CD14-positive monocyte (primary cell): ENCODE measurements at regions not wholly inside any gene's neighbourhood (a gene's known extent, or its start where the extent isn't known, plus 50 kb on each side); places are given as distances from the start of the nearest gene placed in this dataset.

Source experiments
- DNase-seq, 3 donors: peaks; one replicate each; pipeline ENCODE4 v3.0.0-alpha.2; 2011 to 2022
- H2AFZ ChIP-seq: 2 replicates; pipeline ENCODE4 v1.6.0; 2012; ENCODE audit warnings: mild to moderate bottlenecking, low read depth, low read length, inconsistent platforms; ENCODE audit not compliant: insufficient read depth, poor library complexity, severe bottlenecking
- H3K27ac ChIP-seq, 2 donors: 1 replicate in 1 of 2; 2 replicates in 1 of 2; pipeline ENCODE4 v1.5.1; 2012 to 2013; ENCODE audit warnings: low read length in 2 of 2, control low read depth in 1 of 2, inconsistent platforms in 1 of 2, low read depth in 1 of 2, mild to moderate bottlenecking in 1 of 2
- H3K27me3 ChIP-seq, 2 donors: one replicate each; pipeline versions ENCODE4 v1.6.0 to v1.6.1; 2011 to 2013; ENCODE audit warnings: low read length in 2 of 2; ENCODE audit not compliant: control insufficient read depth in 2 of 2, insufficient read depth in 2 of 2
- H3K36me3 ChIP-seq, 2 donors: replicated peaks in 1 of 2; 1 replicate in 1 of 2; 2 replicates in 1 of 2; pipeline versions ENCODE4 v1.5.1 to v1.6.1; 2012 to 2013; ENCODE audit warnings: low read length in 2 of 2, control low read depth in 1 of 2, inconsistent platforms in 1 of 2, mild to moderate bottlenecking in 1 of 2; ENCODE audit not compliant: insufficient read depth in 2 of 2, control insufficient read depth in 1 of 2
- H3K4me1 ChIP-seq, 2 donors: 1 replicate in 1 of 2; 2 replicates in 1 of 2; pipeline versions ENCODE4 v1.5.1 to v1.6.1; 2012 to 2013; ENCODE audit warnings: low read length in 2 of 2, control low read depth in 1 of 2, inconsistent platforms in 1 of 2, mild to moderate bottlenecking in 1 of 2, moderate library complexity in 1 of 2; ENCODE audit not compliant: insufficient read depth in 2 of 2, control insufficient read depth in 1 of 2
- H3K4me2 ChIP-seq: replicated peaks from 2 replicates; pipeline ENCODE3; 2012; ENCODE audit warnings: low read length, moderate library complexity, mild to moderate bottlenecking; ENCODE audit not compliant: poor library complexity, severe bottlenecking; ENCODE audit errors: extremely low read depth
- H3K4me3 ChIP-seq, 3 experiments: fragments of 200-600 bp in 1 of 3; sonication (generic) in 1 of 3; replicated peaks in 1 of 3; 1 replicate in 2 of 3; 2 replicates in 1 of 3; pipeline ENCODE4 v1.5.1; 2011 to 2013; ENCODE audit warnings: low read length in 3 of 3, mild to moderate bottlenecking in 3 of 3, control low read depth in 2 of 3, low read depth in 2 of 3, inconsistent platforms in 1 of 3, moderate library complexity in 1 of 3
- H3K79me2 ChIP-seq: 2 replicates; pipeline ENCODE4 v1.6.0; 2012; ENCODE audit warnings: mild to moderate bottlenecking, control low read depth, inconsistent platforms, low read length, moderate library complexity; ENCODE audit not compliant: insufficient read depth
- H3K9ac ChIP-seq: 2 replicates; pipeline ENCODE4 v1.6.0; 2017; ENCODE audit warnings: low read length, mild to moderate bottlenecking; ENCODE audit not compliant: insufficient read depth, poor library complexity, severe bottlenecking
- H3K9me3 ChIP-seq, 2 donors: replicated peaks in 1 of 2; 1 replicate in 1 of 2; 2 replicates in 1 of 2; pipeline versions ENCODE4 v1.5.1 to v1.6.1; 2012 to 2013; ENCODE audit warnings: low read length in 2 of 2, control low read depth in 1 of 2; ENCODE audit not compliant: control insufficient read depth in 1 of 2, insufficient read depth in 1 of 2
- H4K20me1 ChIP-seq: 2 replicates; pipeline ENCODE4 v1.6.0; 2012; ENCODE audit warnings: mild to moderate bottlenecking, low read length, control low read depth, moderate library complexity; ENCODE audit not compliant: insufficient read depth
- H3K27ac Mint-ChIP-seq, 7 donors: one replicate each; pipeline ENCODE4 v1.8.0; 2020; ENCODE audit warnings: mild to moderate bottlenecking in 7 of 7, mixed read lengths in 7 of 7, moderate library complexity in 6 of 7, inconsistent platforms in 2 of 7
- H3K27me3 Mint-ChIP-seq, 3 donors: one replicate each; pipeline ENCODE4 v1.8.0; 2021 to 2022; ENCODE audit warnings: low read depth in 3 of 3, mild to moderate bottlenecking in 3 of 3, mixed read lengths in 3 of 3, moderate library complexity in 3 of 3, inconsistent platforms in 1 of 3
- H3K36me3 Mint-ChIP-seq, 2 donors: one replicate each; pipeline ENCODE4 v1.8.0; 2020; ENCODE audit warnings: mixed read lengths in 2 of 2, inconsistent platforms in 1 of 2, mild to moderate bottlenecking in 1 of 2
- H3K4me1 Mint-ChIP-seq: one replicate; pipeline ENCODE4 v1.8.0; 2020; ENCODE audit warnings: mild to moderate bottlenecking, mixed read lengths
- H3K4me3 Mint-ChIP-seq, 2 donors: one replicate each; pipeline ENCODE4 v1.8.0; 2020; ENCODE audit warnings: mild to moderate bottlenecking in 2 of 2, mixed read lengths in 2 of 2, moderate library complexity in 1 of 2
- H3K9me3 Mint-ChIP-seq, 7 donors: one replicate each; pipeline ENCODE4 v1.8.0; 2020 to 2022; ENCODE audit warnings: mixed read lengths in 7 of 7, mild to moderate bottlenecking in 6 of 7, moderate library complexity in 6 of 7, inconsistent platforms in 2 of 7
- CTCF ChIP-seq: fragments of 200-600 bp; IDR thresholded peaks from one replicate; pipeline ENCODE4 v1.8.0; 2022; ENCODE audit warnings: antibody characterized with exemption, mild to moderate bottlenecking
- WGBS: methylation state at CpG from one replicate; pipeline ENCODE4 v1.1.5; 2013; ENCODE audit warnings: missing lambda C conversion rate; ENCODE audit not compliant: insufficient coverage; 5-methylcytosine and 5-hydroxymethylcytosine counted together
- intact Hi-C, 2 donors: fragments of 100-400 bp; cut with micrococcal nuclease; formaldehyde crosslinking; loops; one replicate each; pipeline versions ENCODE4 v1.15.0 to v1.15.1; 2023

DNA sequence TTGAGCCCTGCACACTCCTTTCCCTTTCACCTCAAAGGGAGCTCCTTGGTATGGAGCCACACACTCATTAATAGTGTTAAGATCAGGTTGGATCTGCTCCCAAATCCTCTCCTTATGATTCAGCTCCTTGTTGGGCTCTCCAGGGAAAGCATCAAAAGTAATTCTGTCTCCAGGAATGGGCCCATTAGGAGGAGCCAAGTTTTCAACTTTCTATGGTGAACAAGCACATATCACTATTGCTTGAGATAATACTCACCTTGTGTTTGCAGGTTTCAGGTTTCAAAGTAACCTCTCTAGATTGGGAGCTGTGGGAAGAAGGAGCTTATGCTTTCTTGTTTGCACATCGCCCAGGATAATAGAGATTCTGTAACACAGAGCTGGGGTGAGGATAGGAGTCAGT lies 164.8 kb downstream of the TNFSF18 start:
- DNase-seq = no peak
- intact Hi-C loops = no loop called here
- H3K4me2 ChIP-seq = no peak overlapping the region
- H3K9me3 ChIP-seq = no peaks in the 10 kb centered on the region
- H3K4me1 Mint-ChIP-seq = peaks cover 10% of the 10 kb centered on the region
- H3K27me3 Mint-ChIP-seq = peaks cover 0 to 2% (median 2%) of the 10 kb centered on the region in 3 donors
- H3K4me3 ChIP-seq = no peak overlapping the region
- no peak overlapping the region for H2AFZ ChIP-seq
- H3K9me3 Mint-ChIP-seq = peaks cover 0 to 2% (median 0%) of the 10 kb centered on the region in 7 donors
- WGBS = 100% methylated on average over 1 of the region's 1 CpG
- H3K4me3 Mint-ChIP-seq = no peak overlapping the region
- no peaks in the 10 kb centered on the region for H3K36me3 ChIP-seq
- no peaks in the 10 kb centered on the region for H3K36me3 Mint-ChIP-seq
- no peak for TF ChIP-seq CTCF
- H3K9ac ChIP-seq = no peak overlapping the region
- no peaks in the 10 kb centered on the region for H3K79me2 ChIP-seq
- H3K27me3 ChIP-seq = no peaks in the 10 kb centered on the region
- H3K27ac ChIP-seq = no peak overlapping the region
- H3K4me1 ChIP-seq = no peaks in the 10 kb centered on the region
- no peak overlapping the region for H3K27ac Mint-ChIP-seq
- no peaks in the 10 kb centered on the region for H4K20me1 ChIP-seq

DNA sequence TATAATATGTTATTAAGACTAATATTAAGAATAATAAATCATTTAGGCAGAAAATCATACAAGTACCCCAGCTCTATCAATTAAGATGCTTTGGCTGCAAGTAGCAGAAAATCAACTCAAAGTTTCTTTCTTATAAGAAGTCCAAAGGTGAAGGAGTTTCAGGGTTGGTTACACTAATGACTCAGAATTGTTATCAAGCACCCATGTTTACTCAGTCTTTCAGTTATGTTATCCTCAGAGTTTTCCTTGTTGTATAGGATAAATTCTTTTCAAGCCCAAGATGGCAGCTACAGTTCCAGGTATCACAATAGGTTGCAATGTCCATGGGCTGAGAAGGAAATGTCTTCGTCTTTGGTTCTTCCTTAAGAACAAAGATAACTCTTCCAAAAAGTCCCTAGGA lies 163.6 kb downstream of the TNFSF18 start:
- Histone ChIP-seq H3K27me3 (no peaks in the 10 kb centered on the region), H3K9ac (no peak overlapping the region), H4K20me1 (no peaks in the 10 kb centered on the region), H2AFZ (no peak overlapping the region), H3K27ac (no peak overlapping the region), H3K9me3 (no peaks in the 10 kb centered on the region), H3K79me2 (no peaks in the 10 kb centered on the region), H3K4me1 (no peaks in the 10 kb centered on the region), H3K4me3 (no peak overlapping the region), H3K36me3 (no peaks in the 10 kb centered on the region), H3K4me2 (no peak overlapping the region)
- no peak for TF ChIP-seq CTCF
- no peak overlapping the region for H3K4me3 Mint-ChIP-seq
- peaks cover 0 to 2% (median 0%) of the 10 kb centered on the region in 7 donors for H3K9me3 Mint-ChIP-seq
- intact Hi-C loops = no loop called here
- H3K27ac Mint-ChIP-seq = no peak overlapping the region
- no peak for DNase-seq
- H3K36me3 Mint-ChIP-seq = no peaks in the 10 kb centered on the region
- peaks cover 10% of the 10 kb centered on the region for H3K4me1 Mint-ChIP-seq
- no CpG with 5 or more reads among the region's 1 CpG for WGBS
- peaks cover 0 to 2% (median 2%) of the 10 kb centered on the region in 3 donors for H3K27me3 Mint-ChIP-seq
